Suppressor macrophage treated with lipopolysaccharide for 4 hours (primary cell): ENCODE measurements at regions not wholly inside any gene's neighbourhood (a gene's known extent, or its start where the extent isn't known, plus 50 kb on each side); places are given as distances from the start of the nearest gene placed in this dataset.
A peak's percentile ranks its signal among the peaks of the same experiment; 100 is the strongest.

ENCODE experiments used
- DNase-seq: peaks from one replicate; pipeline ENCODE4 v3.0.0-alpha.2; 2020

DNA sequence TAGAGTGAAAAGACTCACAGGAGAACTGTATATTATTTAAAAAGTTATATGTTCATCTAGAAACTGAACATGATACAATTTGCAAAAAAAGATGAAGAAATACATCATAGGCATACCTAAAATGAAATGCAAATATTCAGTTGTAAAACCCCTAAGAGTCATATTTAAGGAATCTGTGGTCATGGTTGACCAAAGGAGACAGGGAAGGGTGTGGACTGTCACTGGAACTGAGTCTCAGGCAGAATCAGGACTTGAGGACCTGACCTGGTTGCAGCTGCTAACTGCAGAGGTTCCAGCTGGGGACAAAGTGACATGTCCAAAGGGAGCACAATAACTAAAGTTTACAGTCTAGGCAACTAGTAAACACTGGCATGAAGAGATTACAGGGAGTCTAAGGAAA, 211.3 kb upstream of the RAG2 start:
- DNase-seq, result no peak

DNA sequence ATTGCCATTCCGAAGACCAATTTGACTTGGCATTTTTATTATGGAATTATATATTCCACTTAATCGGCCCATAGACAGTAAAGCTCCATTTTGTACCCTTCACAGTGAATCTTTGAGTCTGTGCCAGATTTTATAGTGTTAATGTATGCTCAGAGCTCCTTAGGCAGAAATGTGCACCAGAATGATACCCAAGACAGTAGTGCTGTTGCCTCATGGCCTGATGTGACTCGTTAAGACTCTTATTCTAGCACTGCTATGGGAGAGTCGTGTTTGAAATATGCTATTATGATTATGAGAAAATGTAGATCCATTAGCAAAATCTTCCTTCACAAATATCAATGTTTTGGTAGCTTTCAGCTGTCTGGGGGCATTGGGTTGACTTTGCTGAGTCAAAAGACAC, 209.8 kb upstream of the RAG2 start:
- no peak for DNase-seq

GRCh38 chr11:36803084-36803483, 205.0 kb upstream of the RAG2 start:
- DNase-seq, result no peak

- DNase-seq, result no peak
Observed at GRCh38 chr11:36792996-36793914, 195.2 kb upstream of the RAG2 start.

- no peak for DNase-seq
Observed at GRCh38 chr11:36791957-36792356, 193.9 kb upstream of the RAG2 start.

GRCh38 chr11:36790526-36790925, 192.5 kb upstream of the RAG2 start:
- no peak for DNase-seq

DNA sequence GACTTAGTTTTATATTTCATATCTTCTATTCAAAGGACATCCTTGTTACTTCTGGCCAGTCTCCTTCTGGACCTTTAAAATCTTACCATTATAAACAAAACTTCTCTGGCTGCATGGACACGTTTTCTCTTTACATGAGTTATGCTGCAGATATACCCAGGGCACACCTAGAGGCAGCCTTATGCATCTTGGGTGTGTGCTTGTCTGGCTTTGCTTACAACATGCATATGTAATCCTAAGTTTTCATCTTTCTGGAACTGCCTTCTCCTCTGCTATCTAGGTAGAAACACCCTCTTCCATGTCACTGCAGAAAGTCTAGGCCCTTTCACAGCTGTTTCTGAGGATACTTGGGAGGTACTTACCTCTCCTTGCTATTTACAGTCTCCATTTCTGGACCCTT, 185.8 kb upstream of the RAG2 start:
- DNase-seq, result no peak

DNA sequence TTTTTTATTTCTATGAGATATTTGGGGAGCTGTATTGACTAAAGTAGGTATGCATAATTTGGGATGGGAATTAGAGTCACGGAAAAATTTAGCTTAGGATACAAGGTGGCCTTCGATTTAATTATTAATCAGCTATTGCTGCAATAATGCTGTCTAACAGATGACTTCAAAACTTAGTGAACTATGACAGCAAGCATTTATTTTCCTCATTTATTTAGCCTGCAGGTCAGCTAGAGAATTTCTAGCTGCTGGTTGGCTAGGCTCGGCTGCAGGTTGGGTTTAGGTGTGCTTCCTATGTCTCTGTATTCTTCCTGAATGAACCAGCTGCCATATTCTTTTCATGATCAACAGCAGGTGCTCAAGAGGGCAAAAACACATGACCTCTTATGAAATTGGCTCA, 181.8 kb upstream of the RAG2 start:
- DNase-seq, result no peak

GRCh38 chr11:36777311-36777710, 179.3 kb upstream of the RAG2 start:
- DNase-seq, result no peak

DNA sequence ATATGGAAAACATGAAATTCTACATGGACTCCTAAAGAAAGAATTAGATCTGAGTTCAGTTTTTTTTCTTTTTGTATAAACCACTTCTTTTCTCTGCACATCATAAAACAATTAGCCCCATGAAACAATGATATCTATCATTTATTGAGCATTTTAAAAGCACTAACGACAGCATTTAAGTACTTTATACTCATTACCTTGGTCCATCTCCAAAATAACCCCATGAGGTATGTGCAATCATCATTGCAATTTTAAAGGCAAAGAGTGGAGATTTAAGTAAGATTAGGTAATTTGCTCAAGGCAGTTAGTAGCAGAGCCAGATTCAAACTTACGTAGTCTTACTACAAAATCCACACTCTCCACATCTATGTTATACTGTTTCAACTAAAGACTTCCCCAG, 177.7 kb upstream of the RAG2 start:
- no peak for DNase-seq

GRCh38 chr11:36775130-36775529, 177.1 kb upstream of the RAG2 start:
- no peak for DNase-seq

- peak; percentile 20 for DNase-seq
Observed at GRCh38 chr11:36774603-36775002, 176.6 kb upstream of the RAG2 start.

DNA sequence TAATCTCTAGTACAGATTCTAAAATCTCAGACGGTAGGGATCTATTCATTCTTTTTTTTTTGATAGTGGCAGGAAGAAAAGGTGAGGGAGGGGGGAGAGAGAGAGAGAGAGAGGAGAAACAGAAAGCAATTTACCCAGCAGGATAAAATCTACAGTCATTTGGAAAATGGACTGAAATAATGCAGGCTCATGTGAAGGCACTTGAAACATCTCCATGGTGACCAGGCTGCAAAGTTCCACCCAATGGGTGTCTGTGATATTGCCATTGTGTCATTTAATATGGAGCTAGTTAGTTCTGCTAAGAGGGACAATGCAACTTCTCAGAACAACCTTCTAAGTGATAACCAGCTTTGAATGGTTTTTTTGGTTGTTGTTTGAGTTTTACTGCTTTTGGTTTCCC, 165.2 kb upstream of the RAG2 start:
- peak; percentile 15 for DNase-seq

- DNase-seq, result no peak
Observed at GRCh38 chr11:36757075-36757474, 159.0 kb upstream of the RAG2 start.

GRCh38 chr11:36753960-36754359, 155.9 kb upstream of the RAG2 start:
- DNase-seq, result no peak

GRCh38 chr11:36751996-36752395, 154.0 kb upstream of the RAG2 start:
- DNase-seq, result no peak

GRCh38 chr11:36751335-36751781, 153.3 kb upstream of the RAG2 start:
- no peak for DNase-seq

- DNase-seq, result no peak
Observed at GRCh38 chr11:36750349-36750748, 152.3 kb upstream of the RAG2 start.

GRCh38 chr11:36748836-36749235, 150.8 kb upstream of the RAG2 start:
- DNase-seq, result no peak

DNA sequence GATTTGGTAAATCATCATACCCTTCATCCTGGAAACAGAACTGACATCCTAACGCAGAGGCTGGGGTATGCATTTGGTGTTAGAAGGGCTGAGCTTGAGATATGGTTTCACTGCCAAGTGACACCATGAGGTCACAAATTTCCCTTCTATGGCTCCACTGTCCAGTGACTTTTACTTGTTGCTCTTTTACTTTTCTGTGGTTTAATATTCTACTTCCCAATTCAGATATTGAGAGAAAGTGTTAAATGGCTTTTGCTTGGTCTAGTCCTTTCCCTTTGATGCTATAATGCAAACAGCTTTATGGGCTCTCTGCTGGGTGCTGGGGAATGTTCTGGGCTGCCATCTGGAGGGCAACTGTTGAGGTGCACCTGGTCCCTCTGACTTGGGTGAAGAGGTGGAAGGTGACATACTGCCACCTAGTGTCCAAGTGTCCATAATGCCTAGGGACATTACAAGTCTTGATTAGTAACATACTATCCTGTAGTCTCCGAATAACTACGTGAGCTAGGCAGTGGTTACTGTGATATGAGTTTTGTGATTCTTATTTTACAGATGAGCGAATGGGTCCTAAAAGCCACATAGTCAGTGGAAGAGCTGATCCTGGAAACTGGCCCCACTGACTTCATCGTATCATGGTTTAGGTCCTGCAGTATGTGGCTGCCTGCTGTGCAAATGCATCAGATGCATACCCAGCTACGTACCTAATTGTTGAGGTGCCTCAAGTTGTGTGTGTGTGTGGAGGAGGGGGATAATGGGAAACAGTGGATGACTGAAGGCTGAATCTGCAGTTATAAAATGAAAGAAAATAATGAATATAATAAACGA, 149.1 kb upstream of the RAG2 start:
- DNase-seq, result peak; percentile 89

DNA sequence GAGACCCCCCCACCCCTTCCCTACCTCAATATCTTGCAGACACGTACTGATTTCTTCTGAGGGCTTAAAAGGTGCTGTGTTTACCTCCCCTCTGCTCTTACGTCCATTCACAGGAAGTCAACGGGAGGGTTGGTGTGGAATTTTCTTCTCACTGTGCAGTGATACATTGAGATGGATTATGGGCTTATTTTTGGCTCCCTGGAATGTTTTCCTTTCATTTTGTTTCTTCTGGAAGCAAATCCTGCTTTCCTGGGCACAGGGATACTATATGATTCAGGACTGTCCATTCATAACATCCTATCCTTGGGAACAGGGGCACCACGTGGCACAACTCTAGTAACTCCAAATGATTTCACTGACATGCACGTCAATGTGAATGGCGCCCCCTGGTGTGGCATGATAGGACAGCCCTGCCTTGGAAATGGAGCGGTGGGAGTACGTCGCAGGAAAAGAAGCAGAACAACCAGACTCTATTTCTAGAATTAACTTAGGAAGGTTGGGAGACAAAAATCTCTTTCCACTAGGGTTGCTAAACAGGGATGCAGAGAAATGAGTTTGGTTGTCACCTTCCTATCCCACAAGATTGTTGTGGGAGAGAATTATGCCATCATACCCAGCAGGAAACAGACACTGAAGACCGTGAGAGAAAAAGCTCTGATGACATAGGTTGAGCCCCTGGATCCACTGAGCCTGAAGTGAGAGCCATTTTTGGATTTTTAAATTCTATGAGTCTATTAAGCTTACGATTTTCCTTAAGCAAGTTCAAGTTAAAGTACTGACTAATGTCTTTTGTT, 146.5 kb upstream of the RAG2 start:
- peak; percentile 84 for DNase-seq

- no peak for DNase-seq
Observed at GRCh38 chr11:36743039-36743438, 145.0 kb upstream of the RAG2 start.

DNA sequence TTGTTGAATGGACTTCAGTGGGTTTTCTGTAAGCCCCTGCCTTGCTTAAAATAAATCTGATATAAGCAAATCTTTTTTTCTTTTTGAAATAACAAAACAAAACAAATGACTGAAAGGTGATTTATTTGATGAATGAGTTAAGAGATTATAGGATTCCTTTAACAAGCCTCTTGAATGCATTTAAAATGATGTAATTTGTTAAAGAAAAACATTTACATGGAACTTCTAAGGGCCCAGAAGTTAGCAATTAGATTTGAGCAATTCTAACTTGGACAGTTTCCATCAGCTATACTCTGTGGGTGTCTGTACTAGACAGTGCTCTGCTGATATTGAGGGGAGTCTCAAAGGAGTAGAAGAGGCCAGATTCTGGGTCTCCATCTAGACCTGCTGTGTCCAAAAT, 143.5 kb upstream of the RAG2 start:
- no peak for DNase-seq
